GM21529 (cell line): ENCODE measurements at regions not wholly inside any gene's neighbourhood (a gene's known extent, or its start where the extent isn't known, plus 50 kb on each side); places are given as distances from the start of the nearest gene placed in this dataset.

Source experiments
- ATAC-seq: cut with Tn5 transposase; IDR thresholded peaks from one replicate; pipeline ENCODE4 v1.9.1; 2021; ENCODE audit not compliant: unreplicated experiment

DNA sequence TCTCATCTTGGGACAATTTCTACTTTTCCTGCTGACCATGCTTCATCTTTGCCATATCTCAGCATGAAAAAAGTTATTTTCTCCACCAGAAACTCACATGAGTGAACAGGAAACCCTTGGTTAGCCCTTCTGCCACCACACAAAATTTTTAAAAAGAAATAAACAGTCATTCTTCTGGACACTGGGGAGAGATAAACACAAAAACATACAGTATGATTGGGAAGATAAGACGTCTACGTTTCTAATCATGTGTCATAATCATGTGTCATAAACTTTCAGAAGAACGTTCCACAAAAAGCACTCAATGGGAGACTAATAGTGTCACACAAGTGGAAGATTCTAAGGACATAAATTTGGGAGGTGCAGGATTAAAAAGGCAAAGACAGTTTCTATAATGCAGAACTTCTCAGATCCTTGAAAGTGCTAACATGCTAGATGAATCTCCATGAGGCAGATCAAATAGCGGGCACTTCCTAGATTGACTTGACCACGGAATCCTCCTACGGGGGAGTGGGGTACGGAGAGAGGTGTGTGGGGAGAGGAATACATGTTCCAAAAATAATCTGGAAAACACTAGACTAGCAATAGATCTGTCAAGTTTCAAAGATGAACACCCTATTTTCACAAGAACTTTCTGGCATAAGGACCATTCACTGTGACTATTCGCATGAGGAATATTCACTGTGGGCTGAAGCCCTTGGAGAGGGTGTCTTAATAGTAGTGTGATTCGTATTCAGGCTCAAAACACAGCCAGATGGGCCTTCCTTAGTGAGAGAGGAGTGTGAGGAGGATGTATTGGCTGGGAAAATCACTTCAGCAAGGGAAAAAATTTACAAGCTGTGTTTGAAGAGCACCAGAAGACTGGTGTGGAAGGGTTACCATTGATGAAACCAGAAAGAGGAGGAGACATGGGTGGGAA, 206.7 kb downstream of the SETD4 start:
- no peak for ATAC-seq

DNA sequence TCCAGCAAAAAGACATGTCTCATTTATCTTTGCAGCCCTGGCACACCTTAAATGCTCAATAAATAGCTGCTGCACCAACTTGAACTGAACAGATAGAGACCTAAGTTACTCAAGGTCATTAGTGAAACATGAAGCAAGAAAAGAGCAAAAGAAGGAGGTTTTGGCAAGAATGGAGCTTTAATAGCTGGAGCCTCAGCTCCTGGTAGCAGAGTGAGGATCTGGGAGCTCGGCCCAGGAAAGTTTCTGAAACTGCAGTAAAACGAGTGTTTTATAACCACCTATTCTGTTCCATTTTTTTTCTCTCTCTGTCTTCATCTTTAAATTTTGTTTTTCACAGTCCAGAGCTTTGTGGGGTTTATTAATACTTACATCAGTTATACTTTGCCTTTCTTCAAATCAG, 207.5 kb downstream of the SETD4 start:
- ATAC-seq = no peak

DNA sequence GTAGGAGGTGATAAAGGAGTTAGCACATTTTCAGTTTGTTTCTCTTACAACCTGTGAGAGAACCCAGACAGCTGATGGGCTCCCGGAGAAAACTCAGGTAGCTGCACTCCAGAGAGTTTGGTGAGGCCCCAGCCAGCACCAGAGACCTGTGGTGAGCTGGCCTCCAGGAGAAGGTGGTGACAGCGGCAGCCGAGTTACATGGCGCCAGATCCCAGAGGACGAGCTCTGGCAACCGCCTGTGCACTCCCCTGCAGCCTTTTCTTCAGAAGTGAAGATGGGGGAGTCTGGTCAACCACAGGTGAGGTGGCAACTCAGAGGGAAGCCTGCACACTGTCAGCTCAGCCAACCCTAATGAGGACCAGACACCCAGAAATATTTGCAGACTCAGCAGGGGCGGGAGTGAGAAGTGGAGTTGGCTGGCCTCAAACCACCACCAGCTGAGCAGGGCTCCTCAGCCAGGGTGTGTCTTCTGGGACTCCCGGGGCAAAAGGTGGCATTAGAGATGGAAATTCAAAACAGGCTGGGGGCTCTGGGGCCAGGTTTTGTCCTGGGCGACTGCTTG, 209.7 kb downstream of the SETD4 start:
- ATAC-seq = no peak

DNA sequence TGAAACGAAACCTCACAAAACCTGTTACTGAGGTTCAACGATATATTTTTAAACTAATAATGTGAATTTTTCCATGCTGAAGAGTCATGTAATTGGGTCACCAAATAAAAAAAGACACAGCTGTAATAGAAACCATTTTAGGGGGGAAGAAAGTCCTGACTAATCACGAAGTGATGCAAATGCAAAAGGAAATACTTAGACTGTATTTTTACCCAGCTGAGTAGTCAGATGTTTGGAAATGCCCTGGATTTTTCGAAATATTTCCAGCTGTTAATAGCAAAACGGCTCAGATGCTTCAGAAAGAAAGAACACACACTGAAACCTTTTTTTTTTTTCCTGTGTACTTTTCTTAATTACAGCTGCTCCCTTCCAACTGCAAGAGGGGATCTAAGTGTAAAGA, 210.3 kb downstream of the SETD4 start:
- ATAC-seq = no peak

DNA sequence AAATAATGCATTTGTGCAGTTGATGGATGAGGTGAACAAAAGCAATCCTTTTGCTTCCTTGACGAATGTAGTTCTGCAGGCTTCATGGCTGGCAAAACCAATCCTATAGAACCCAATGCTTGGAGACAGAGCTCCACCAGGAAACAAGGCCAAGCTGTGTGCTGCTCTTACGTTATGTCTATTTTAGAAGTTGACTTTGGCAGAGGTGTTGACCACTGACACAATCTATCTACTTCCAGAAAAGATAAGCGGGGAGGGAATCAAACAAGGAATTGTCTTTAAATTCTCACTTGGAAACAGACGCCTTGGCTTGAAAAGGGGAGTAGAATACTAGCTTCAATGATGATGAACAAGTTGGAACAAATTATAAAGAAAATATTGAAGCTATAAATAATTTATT, 211.2 kb downstream of the SETD4 start:
- no peak for ATAC-seq

DNA sequence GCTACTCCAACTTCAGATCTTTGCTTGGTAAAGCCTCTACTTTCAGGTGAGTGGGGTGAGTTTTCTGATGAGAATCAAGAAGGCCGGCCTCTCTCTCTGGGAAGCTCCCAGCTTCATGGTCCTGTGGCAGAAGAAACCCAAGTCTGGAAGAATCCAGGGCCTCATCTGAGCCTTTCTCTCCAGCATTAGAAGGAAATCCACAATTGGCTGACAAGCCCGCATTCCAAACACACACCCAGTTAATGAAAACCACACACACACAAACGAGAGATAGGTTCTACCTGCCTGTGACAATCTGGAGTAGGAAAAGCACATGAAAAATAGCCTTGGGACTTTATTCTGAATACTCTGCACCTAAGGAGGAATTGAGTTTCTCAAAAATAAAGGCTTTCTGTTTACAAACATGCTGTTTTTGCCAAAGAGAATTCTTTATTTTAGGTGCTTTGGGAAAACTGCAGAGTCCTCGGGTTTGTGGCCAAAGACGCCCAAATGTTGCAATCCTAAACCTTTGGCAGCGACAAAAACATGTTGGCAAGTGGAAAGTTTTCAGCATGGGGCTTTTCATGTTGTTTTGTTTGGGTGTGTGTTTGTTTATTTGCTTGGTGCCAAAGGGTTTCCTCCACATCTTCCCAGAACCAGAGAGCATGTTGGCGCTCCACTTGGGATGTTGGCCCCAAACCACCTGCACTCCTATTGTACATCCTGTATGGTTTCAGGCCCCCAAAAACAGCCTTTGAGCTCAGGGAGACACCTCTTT, 216.2 kb downstream of the SETD4 start:
- ATAC-seq = no peak

DNA sequence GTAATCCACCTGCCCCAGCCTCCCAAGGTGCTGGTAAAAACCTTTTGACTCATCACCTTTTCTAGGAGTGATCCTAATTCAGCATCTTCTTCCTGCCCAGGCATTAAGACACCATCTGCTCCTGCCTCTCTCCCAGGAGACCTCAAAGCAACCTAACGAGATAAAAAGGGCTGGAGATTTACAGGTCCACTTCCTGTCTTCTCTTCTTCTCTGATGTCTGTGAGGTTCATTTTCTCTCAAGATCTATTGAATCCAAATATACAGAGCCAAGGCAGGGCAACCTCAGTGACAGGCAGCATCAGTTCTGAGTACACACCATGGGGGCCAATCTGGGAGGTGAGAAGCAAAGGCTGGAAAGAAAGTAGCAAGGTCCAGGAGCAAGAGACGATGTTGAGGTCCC, 219.4 kb downstream of the SETD4 start:
- ATAC-seq = no peak

DNA sequence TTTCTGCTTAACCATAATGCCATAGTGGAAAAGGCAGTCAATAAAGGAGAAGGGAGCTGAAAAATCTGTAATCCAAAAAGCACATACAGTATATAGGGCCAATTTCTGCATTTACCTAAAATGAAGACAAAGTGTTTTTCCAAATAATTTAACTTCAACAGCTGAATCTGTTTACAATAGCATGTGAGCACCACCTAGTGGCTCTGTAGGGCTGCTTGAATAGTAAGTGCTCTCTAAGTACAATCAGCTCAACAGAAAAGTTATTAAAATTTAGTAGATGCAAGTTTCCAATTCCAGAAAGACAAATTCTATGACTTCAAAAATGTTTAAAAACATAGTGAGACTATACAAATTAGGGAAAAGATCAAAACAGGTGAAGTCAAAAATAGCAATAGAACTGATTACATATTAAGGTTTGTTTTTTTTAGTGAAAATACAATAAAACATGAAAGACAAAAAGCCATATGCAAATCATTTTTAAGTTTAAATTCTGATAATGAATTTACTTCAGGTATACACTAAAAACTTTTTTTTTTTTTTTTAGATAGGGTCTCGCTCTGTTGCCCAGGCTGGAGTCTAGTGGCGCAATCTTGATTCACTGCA, 220.0 kb downstream of the SETD4 start:
- no peak for ATAC-seq

DNA sequence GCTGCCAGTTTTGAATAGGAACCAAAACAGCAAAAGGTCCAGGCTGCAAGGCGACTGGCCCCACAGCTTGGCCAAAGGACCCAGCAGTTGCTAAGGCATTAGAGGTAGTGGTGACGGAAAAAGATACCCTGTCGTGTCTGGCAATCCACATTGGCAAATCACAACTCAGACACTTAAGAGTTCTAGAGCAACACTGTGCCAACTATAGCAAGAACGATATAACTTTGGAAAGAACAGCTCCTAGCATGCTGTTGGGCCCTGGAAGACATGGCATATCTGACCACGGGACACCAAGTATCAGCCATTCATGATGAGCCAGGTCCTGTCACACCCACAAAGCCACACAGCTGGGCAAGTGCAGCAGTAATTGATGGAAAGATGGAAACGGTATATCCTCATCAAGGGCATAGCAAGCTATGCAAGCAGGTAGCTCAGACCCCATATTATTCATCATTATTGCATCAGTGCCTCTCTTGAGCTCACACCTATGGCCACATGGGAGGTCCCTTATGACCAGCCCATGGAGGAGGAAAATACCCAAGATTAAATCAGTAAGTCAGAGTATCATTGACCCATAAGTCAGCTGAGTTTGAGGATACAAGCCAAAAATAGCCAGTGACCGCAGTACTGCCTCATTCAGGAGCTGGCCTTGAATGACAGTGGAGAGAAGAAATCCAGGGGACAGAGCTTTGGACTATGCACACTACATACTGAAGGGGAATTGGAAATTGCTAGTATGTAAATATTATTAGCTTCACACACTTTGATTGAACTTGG, 221.2 kb downstream of the SETD4 start:
- no peak for ATAC-seq

DNA sequence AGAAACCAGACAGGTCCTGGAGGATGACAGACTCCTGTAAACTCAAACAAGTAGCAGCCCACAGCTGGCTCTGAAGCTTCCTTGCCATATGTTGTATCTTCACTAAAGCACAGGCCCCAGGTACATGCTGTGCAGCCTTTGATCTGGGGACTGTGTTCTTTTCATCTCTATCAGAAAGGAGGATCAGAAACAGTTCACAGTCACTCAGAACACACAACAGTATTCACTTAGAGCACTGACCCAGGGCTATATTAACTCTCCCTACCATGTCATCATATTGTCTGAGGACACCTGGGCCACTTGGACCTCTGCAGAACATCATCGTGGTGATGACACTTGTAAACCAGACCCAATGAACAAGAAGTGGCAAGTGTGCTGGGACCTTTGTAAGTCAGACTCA, 222.0 kb downstream of the SETD4 start:
- no peak for ATAC-seq

DNA sequence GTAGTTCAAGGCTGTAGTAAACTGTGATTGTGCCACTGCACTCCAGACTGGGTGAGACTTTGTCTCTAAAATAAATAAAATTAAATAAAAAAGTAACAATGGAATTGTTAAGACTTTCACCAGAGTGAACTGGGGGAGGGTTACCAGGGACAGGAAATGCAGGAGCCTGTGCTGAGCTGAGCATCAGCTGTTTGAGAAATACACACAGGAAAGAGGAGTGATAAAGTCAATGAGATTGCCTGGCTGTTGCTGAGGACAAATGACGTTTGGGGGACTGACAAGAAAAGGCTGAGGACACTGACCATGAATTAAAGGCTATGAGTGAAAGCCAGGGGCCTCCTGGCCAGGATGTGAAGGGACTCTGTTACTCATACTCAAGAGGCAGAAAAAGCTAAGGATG, 226.3 kb downstream of the SETD4 start:
- no peak for ATAC-seq

DNA sequence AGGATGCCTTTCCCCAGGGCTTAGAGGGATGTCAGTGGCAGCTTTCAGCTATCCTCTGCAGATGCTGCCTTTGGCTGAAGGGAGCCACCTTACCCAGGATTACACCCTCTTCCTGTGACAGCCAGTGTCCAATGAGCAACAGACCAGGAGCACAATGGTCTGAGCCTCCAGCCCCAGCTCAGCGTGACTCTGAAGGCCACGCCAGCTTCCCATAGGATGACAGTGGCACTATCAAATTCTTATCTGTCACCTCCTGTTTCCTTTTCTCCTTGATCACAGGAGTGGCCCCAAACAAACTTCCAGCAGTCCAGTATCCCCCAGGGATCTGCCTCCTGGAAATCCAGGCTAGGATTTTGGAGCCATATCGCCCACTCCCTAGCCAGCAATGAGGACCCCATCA, 226.9 kb downstream of the SETD4 start:
- ATAC-seq = no peak

DNA sequence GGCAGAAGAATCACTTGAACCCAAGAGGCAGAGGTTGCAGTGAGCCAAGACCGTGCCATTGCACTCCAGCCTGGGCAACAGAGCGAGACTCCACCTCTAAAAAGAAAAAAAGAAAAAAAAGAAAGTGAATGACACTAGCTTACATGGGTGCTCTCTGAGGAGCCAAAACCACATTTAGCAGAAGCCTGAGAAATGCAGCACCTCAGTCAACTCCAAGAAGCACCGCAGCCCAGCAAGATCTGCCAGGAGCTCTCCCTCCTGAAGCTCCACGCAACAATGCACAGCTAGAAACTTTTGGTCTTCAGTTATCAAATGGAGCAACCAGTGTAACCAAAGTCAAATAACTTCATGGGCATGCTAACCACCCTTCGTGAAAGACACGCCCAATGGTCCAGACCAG, 229.1 kb downstream of the SETD4 start:
- no peak for ATAC-seq

DNA sequence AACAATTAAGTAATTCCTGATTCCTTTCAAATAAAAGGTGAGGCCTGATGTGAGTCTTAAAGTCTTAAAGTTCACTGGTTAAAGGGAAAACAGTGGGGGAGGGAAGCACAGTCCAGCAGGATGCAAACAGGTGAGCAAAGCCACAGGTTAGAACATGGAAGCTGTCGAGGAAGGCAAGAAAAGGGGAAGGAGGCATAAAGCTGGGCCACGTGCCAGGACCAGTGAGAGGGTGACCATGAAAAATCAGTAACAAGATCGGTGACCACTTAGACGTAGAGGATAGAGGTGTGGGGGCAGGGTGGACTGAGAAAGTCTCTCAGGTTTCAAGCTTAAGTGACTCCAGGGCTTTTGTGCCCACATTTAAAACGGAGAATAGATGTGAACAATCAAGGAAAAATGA, 231.3 kb downstream of the SETD4 start:
- ATAC-seq = no peak

DNA sequence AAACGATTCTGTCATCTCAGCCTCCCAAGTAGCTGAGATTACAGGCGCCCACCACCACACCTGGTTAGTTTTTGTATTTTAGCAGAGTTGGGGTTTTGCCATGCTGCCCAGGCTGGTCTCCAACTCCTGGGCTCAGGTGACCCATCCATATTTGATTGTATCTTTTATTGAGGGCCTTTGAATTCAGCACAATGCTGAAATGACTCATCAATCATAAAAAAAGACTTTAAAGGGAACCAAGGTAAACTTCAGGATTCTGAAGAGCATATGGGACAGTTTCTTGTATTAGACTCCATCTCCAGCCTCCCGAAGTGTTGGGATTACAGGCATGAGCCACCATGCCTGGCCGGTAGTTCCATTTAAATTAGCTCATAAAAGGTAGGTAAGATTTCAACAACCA, 232.2 kb downstream of the SETD4 start:
- ATAC-seq = no peak

DNA sequence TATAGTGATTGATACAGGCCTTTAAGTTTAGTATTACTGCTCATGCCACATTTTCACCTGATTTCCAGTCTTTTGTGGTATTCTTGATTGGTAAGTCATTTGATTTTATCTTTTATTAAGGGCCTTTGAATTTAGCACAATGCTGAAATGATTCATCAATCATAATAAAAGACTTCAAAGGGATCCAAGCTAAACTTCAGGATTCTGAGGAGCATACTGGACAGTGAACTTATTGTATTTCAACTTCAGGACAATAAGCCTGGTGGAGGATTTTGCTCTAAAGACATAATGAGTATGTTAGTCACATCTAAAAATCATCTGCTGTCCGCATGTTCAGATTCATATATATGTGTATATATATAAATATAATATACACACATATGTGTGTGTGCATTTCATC, 233.3 kb downstream of the SETD4 start:
- ATAC-seq = no peak

DNA sequence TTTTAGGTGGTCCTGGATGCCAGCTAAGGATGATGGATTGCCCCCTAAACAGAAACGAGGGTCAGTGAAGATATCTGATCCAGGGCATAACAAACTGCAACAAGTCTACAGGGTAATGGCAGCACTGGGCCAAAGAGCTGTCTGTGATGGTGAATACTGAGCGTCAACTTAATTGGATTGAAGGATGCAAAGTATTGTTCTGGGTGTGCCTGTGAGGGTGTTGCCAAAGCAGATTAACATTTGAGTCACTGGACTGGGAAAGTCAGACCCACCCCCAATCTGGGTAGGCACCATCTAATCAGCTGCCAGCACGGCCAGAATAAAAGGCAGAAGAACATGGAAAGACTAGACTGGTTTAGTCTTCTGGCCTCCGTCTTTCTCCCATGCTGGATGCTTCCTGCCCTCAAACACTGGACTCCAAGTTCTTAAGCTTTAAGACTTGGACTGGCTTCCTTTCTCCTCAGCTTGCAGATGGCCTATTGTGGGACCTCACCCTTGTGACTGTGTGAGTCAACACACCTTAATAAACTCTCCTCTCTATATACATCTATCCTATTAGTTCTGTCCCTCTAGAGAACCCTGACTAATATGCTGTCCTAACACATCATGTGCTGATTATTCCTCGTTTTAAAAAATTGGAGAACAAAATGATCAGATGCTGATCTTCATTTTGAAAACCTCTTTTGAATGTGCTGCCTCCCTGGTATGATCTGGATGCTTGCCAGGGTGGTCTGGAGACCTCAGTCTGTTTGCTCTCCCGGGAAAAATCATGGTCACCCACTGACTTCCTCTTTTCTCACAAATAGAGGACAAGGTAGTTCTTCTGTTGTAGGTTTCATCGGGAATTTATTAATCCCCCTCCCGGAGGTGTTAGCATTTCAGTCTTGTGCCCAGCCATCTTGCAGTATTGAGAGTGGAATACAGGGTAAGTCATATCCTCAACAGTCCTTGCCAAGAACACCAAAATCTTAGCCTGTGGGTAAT, 234.7 kb downstream of the SETD4 start:
- ATAC-seq = no peak

DNA sequence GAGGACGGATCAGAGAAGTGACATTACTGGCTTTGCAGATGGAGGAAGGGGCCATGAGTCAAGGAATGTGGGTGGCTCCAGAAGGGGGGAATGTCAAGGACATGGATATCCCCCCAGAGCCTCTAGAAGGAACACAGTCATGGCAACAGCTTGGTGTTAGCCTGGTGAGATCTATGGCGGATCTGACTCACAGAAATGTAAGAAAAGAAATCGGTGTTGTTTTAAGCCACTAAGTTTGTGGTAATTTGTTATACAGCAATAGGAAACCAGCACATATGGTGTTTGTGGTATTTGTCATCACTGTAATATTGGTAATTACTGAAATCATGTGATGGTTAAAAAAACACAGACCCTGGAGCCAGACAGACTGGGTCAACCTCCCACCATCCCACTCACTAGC, 236.2 kb downstream of the SETD4 start:
- no peak for ATAC-seq

DNA sequence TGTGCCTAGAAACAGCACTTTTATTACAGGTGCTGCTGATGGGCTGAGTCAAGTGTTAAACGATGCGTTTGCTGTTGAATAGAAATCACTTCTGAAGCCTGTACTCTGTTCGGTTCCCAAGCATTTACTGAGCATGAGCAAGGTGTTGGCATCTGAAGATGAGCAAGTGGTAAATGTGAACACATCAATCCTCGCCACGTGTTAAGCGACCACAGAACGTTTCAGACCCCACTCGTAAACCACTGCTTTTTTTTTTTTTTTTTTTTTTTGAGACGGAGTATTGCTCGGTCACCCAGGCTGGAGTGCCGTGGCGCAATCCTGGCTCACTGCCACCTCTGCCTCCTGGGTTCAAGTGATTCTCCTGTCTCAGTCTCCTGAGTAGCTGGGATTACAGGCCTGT, 241.2 kb downstream of the SETD4 start:
- ATAC-seq = no peak

DNA sequence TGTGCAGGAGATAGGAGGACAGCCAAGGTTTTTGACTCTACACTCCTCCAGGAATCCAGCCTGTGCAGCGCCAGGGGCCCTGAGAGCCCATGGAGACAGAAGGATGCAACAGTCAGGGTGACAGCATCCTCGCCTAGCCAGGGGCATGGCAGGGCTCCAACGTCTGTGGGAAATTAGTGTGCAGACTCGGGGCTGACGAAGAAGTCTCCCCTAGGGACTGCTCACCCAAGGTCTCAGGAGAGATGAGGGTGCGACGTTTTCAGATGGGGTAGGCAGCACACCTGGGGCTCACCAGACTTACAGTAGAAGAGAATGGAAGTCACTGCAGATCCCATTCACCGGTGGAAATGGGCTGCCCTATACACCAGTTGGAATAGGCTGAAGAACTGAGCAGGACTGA, 241.7 kb downstream of the SETD4 start:
- no peak for ATAC-seq
